Ishikawa (cell line): ENCODE measurements at regions not wholly inside any gene's neighbourhood (a gene's known extent, or its start where the extent isn't known, plus 50 kb on each side); places are given as distances from the start of the nearest gene placed in this dataset.

Experiments used
- CREB1 ChIP-seq: IDR thresholded peaks from 2 replicates; pipeline ENCODE4 v1.6.1; 2012; ENCODE audit warnings: low read depth
- YY1 ChIP-seq: IDR thresholded peaks from 2 replicates; pipeline ENCODE4 v1.6.1; 2012; ENCODE audit warnings: low read depth

GRCh38 chr1:69197816-69198215, 369.9 kb upstream of the LRRC7 start:
- no peak for TF ChIP-seq CREB1
- no peak for TF ChIP-seq YY1
